K562 (cell line): ENCODE measurements at regions not wholly inside any gene's neighbourhood (a gene's known extent, or its start where the extent isn't known, plus 50 kb on each side); places are given as distances from the start of the nearest gene placed in this dataset.

Experiments
- ATAC-seq: fragments of 200-7000 bp; cut with Tn5 transposase; 3 replicates; pipeline ENCODE4 v1.9.1; 2020; ENCODE audit warnings: moderate library complexity
- BruUV-seq: library from RNA; stranded (reverse); fragments of 400-500 nt; replicated peaks from 2 replicates; lab custom pipeline; 2021; lab: Mats Ljungman, UMichigan
- CTCF ChIA-PET: fragments of 300-600 bp; formaldehyde crosslinking; extraction: SDS; loops from one replicate; lab custom pipeline; 2021; ENCODE audit warnings: low intra/inter-chr PET ratio; lab: Yijun Ruan, JAX
- POLR2A ChIA-PET: fragments of 300-600, 350-650 bp; sonication (Branson Sonifier 250); formaldehyde crosslinking; extraction: SDS; loops from one replicate; lab custom pipeline; 2021; ENCODE audit warnings: antibody characterized with exemption, inconsistent platforms; lab: Yijun Ruan, JAX
- DNase-seq, 4 experiments: peaks; one replicate each; pipeline versions ENCODE4 v3.0.0 to v3.0.0-alpha.2; 2011 to 2018; ENCODE audit warnings: low spot score in 3 of 4, mixed read lengths in 3 of 4; ENCODE audit errors: extremely low read depth in 1 of 4
- FAIRE-seq: peaks from 2 replicates; lab custom pipeline; 2011; peaks lifted over from hg19 to GRCh38; lab: Jason Lieb, UNC
- H2AFZ ChIP-seq: 2 replicates; pipeline ENCODE4 v1.6.0; 2011; ENCODE audit warnings: low read depth, low read length, control low read depth, inconsistent platforms
- H3K27ac ChIP-seq: fragments of 200-600 bp; 3 replicates; pipeline ENCODE4 v1.8.0; 2011; ENCODE audit warnings: low read depth, mild to moderate bottlenecking, control low read depth, inconsistent platforms, low read length, moderate library complexity, mixed read lengths; ENCODE audit errors: extremely low read depth
- H3K27me3 ChIP-seq, 2 experiments: fragments of 300-600 bp in 1 of 2; 2 replicates in 1 of 2; 3 replicates in 1 of 2; pipeline versions ENCODE4 v1.6.0 to v1.8.0; 2011; ENCODE audit warnings: inconsistent platforms in 2 of 2, low read length in 2 of 2, mild to moderate bottlenecking in 1 of 2, mixed read lengths in 1 of 2, moderate library complexity in 1 of 2; ENCODE audit not compliant: control insufficient read depth in 2 of 2, insufficient read depth in 2 of 2
- H3K36me3 ChIP-seq: fragments of 300-600 bp; 3 replicates; pipeline ENCODE4 v1.8.0; 2011; ENCODE audit warnings: mild to moderate bottlenecking, low read length, inconsistent platforms; ENCODE audit not compliant: control insufficient read depth, insufficient read depth
- H3K4me1 ChIP-seq, 2 experiments: fragments of 200-600 bp in 1 of 2; replicated peaks in 1 of 2; 2 replicates in 1 of 2; 3 replicates in 1 of 2; pipeline versions ENCODE4 v1.5.1 to v1.8.0; 2011; ENCODE audit warnings: inconsistent platforms in 2 of 2, low read length in 2 of 2, mild to moderate bottlenecking in 1 of 2, mixed read lengths in 1 of 2, moderate library complexity in 1 of 2; ENCODE audit not compliant: control insufficient read depth in 2 of 2, insufficient read depth in 2 of 2
- H3K4me2 ChIP-seq: 2 replicates; pipeline ENCODE4 v1.6.1; 2011; ENCODE audit warnings: low read length, control low read depth, inconsistent platforms, mixed read lengths; ENCODE audit not compliant: insufficient read depth
- H3K4me3 ChIP-seq: fragments of 200-600 bp; sonication (generic), shearing (Covaris generic); 2 replicates; pipeline ENCODE4 v1.5.1; 2016; ENCODE audit warnings: control low read depth, inconsistent platforms
- H3K79me2 ChIP-seq: fragments of 200-600 bp; 3 replicates; pipeline ENCODE4 v1.8.0; 2011; ENCODE audit warnings: low read length, inconsistent platforms; ENCODE audit not compliant: control insufficient read depth, insufficient read depth
- H3K9ac ChIP-seq, 2 experiments: 2 replicates each; pipeline versions ENCODE4 v1.6.0 to v1.6.1; 2011; ENCODE audit warnings: low read depth in 2 of 2, low read length in 2 of 2, control low read depth in 1 of 2, inconsistent platforms in 1 of 2, mild to moderate bottlenecking in 1 of 2, mixed read lengths in 1 of 2; ENCODE audit not compliant: insufficient read depth in 1 of 2
- H3K9me1 ChIP-seq: one replicate; pipeline ENCODE4 v1.6.0; 2011; ENCODE audit warnings: inconsistent platforms, mild to moderate bottlenecking, low read length, moderate library complexity; ENCODE audit not compliant: control insufficient read depth, insufficient read depth
- H3K9me3 ChIP-seq: replicated peaks from 2 replicates; pipeline ENCODE4 v1.5.1; 2011; ENCODE audit warnings: low read depth, low read length, inconsistent platforms; ENCODE audit not compliant: control insufficient read depth, insufficient read depth
- H4K20me1 ChIP-seq: replicated peaks from 2 replicates; pipeline ENCODE4 v1.6.1; 2011; ENCODE audit warnings: low read length, inconsistent platforms, mixed read lengths; ENCODE audit not compliant: control insufficient read depth, insufficient read depth
- ARID1B ChIP-seq: fragments of 450-650 bp; IDR thresholded peaks from 2 replicates; pipeline ENCODE4 v1.6.1; 2016; ENCODE audit warnings: antibody characterized with exemption, mild to moderate bottlenecking, inconsistent platforms
- CTBP1 ChIP-seq: fragments of 450-650 bp; IDR thresholded peaks from 2 replicates; pipeline ENCODE4 v1.6.1; 2016; ENCODE audit warnings: borderline replicate concordance
- DIDO1 ChIP-seq: fragments of 450-650 bp; IDR thresholded peaks from 2 replicates; pipeline ENCODE4 v1.6.1; 2016; ENCODE audit warnings: low read depth, missing biosample characterization, missing genetic modification characterization
- EHMT2 ChIP-seq: fragments of 450-650 bp; IDR thresholded peaks from 2 replicates; pipeline ENCODE4 v1.6.1; 2018; ENCODE audit warnings: antibody characterized with exemption
- EP300 ChIP-seq: IDR thresholded peaks from 2 replicates; pipeline ENCODE4 v1.6.1; 2012; ENCODE audit warnings: low read length, improper control_type of control experiment
- ESRRB ChIP-seq: fragments of 250-450 bp; sonication (Bioruptor Pico); IDR thresholded peaks from 2 replicates; pipeline ENCODE4 v1.5.0; 2020; ENCODE audit warnings: mild to moderate bottlenecking, moderate library complexity, borderline replicate concordance
- FOSL1 ChIP-seq: fragments of 200-800 bp; sonication (Bioruptor generic); conservative IDR thresholded peaks from 2 replicates; pipeline ENCODE4 v1.6.1; 2016; ENCODE audit warnings: missing genetic modification characterization, missing compliant biosample characterization
- ID3 ChIP-seq, 2 experiments: fragments of 250-450 bp in 1 of 2; fragments of 450-650 bp in 1 of 2; sonication (Bioruptor Pico) in 1 of 2; IDR thresholded peaks; 2 replicates each; pipeline versions ENCODE4 v1.6.1 to v1.8.0; 2016 to 2021; ENCODE audit warnings: mild to moderate bottlenecking in 2 of 2, moderate library complexity in 2 of 2, missing compliant biosample characterization in 1 of 2, missing genetic modification characterization in 1 of 2
- LARP7 ChIP-seq: fragments of 450-650 bp; IDR thresholded peaks from 2 replicates; pipeline ENCODE4 v1.6.1; 2016
- MCM3 ChIP-seq: fragments of 450-650 bp; IDR thresholded peaks from 2 replicates; pipeline ENCODE4 v1.6.1; 2016
- MTA3 ChIP-seq: fragments of 450-650 bp; formaldehyde crosslinking; IDR thresholded peaks from 2 replicates; pipeline ENCODE4 v1.6.1; 2017; ENCODE audit warnings: mild to moderate bottlenecking, borderline replicate concordance
- NFRKB ChIP-seq: fragments of 450-650 bp; IDR thresholded peaks from 2 replicates; pipeline ENCODE4 v1.6.1; 2016; ENCODE audit warnings: low read depth
- NRF1 ChIP-seq, 2 experiments: fragments of 450-650 bp; IDR thresholded peaks in 1 of 2; conservative IDR thresholded peaks in 1 of 2; 2 replicates each; pipeline ENCODE4 v1.6.1; 2014; ENCODE audit warnings: mild to moderate bottlenecking in 2 of 2
- NUFIP1 ChIP-seq: fragments of 450-650 bp; IDR thresholded peaks from 2 replicates; pipeline ENCODE4 v1.6.1; 2018; ENCODE audit not compliant: partially characterized antibody
- SAFB2 ChIP-seq: fragments of 200-400 bp; formaldehyde crosslinking; IDR thresholded peaks from 2 replicates; pipeline ENCODE4 v1.6.1; 2018; ENCODE audit warnings: borderline replicate concordance, low read length, low read depth, moderate library complexity; ENCODE audit not compliant: severe bottlenecking
- SMARCA4 ChIP-seq: fragments of 450-650 bp; IDR thresholded peaks from 2 replicates; pipeline ENCODE4 v1.6.1; 2016
- TCF7 ChIP-seq: sonication (generic); IDR thresholded peaks from 2 replicates; pipeline ENCODE4 v1.6.1; 2016; ENCODE audit warnings: antibody characterized with exemption, borderline replicate concordance
- USF1 ChIP-seq: sonication (generic); formaldehyde crosslinking; IDR thresholded peaks from 2 replicates; pipeline ENCODE4 v1.9.0; 2022; ENCODE audit warnings: mild to moderate bottlenecking, missing genetic modification reagents
- ZNF316 ChIP-seq: fragments of 450-650 bp; IDR thresholded peaks from 2 replicates; pipeline ENCODE4 v1.6.1; 2016
- ZNF695 ChIP-seq: fragments of 450-650 bp; formaldehyde crosslinking; IDR thresholded peaks from 2 replicates; pipeline ENCODE4 v1.4.0; 2020; ENCODE audit warnings: mild to moderate bottlenecking, moderate library complexity
- ZSCAN32 ChIP-seq: fragments of 450-650 bp; formaldehyde crosslinking; IDR thresholded peaks from 2 replicates; pipeline ENCODE4 v1.4.0; 2020; ENCODE audit warnings: mild to moderate bottlenecking, moderate library complexity
- WGBS: fragments of 100-300 bp; shearing (Covaris generic); methylation state at CpG from one replicate; pipeline ENCODE4 v1.1.6; 2016; ENCODE audit warnings: low coverage, mixed read lengths; ENCODE audit not compliant: insufficient coverage; ENCODE audit errors: missing lambda C conversion rate; 5-methylcytosine and 5-hydroxymethylcytosine counted together
- in situ Hi-C: fragments of 300-500 bp; cut with MboI; formaldehyde crosslinking; loops from 4 replicates; pipeline ENCODE4 v1.15.0; 2018; ENCODE audit warnings: inconsistent platforms, mixed read lengths
- intact Hi-C: fragments of 100-400 bp; cut with micrococcal nuclease; formaldehyde crosslinking; loops from 2 replicates; pipeline ENCODE4 v1.14.2; 2022
- TF ChIP-seq, protein P1 (sequence below): sonication (generic); formaldehyde crosslinking; IDR thresholded peaks from 2 replicates; pipeline ENCODE4 v1.8.1; 2023; ENCODE audit warnings: mild to moderate bottlenecking, missing genetic modification reagents, moderate library complexity

DNA sequence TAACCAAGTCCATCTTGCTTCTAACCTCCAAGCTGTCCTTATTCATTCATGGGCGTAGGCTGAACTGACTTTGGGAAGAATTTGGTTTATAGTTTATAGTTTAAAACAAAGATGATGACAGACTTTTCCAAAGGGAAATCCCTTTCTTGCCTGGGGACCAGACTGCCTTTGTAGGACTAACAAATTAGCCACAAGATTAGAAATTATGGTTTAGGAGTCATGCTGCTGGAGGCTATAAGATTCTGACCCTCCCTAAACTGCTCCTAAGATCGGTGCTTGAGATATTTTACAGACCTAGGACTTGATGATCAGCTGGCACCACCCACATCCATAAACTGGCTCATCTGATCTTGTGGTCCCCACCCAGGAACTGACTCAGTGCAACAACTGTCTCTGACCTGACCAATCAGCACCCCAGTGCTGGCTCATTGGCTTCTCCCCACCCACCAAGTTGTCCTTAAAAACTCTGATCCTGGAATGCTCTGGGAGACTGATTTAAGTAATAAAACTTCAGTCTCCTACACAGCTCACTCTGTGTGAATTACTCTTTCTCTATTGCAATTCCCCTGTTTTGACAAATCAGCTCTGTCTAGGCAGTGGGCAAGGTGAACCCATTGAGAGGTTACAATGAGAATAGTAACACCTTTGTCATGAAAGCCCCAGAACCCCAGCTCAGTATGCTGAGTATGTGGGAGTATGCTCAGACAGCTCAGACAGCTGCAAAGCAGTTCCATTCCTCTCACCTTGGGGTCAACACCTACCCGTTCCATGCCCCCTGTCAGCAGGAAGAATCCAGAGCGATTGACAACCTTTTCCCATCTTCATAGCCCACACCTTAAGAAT, 51.6 kb upstream of the C15orf39 start:
- peak overlapping the region; percentile 72 for H2AFZ ChIP-seq
- peak; percentile 60 for ATAC-seq
- H3K9ac ChIP-seq: no peak overlapping the region
- H3K27me3 ChIP-seq: no peaks in the 10 kb centered on the region
- ChIA-PET CTCF (no interaction called here), POLR2A (interaction anchor here (0.8 to 1.3 kb wide), 2 partner anchors 10 to 84 kb away, joined by 3 read pairs; no protein-coding TSS in a partner anchor)
- no TSS peak for BruUV-seq
- intact Hi-C loops: no loop called here
- H3K36me3 ChIP-seq: no peaks in the 10 kb centered on the region
- 32% methylated on average over 4 of the region's 4 CpGs for WGBS
- peak; percentile 84 for FAIRE-seq
- 0 out of 3 replicates have a peak overlapping the region, but pooled peaks have one; percentile 33 for H3K27ac ChIP-seq
- peaks cover 4% of the 10 kb centered on the region; the same call in 1 of the 2 replicates for H3K9me3 ChIP-seq
- no peak overlapping the region for H3K4me2 ChIP-seq
- no peaks in the 10 kb centered on the region for H4K20me1 ChIP-seq
- no peak overlapping the region for H3K4me3 ChIP-seq
- in situ Hi-C loops: no loop called here
- H3K4me1 ChIP-seq: peaks cover 8 to 38% of the 10 kb centered on the region in 2 experiments
- peak in 3 of 4 experiments; percentile 33 to 70 (median 39) for DNase-seq
- no peaks in the 10 kb centered on the region for H3K79me2 ChIP-seq
- H3K9me1 ChIP-seq: no peaks in the 10 kb centered on the region
- no peak for TF ChIP-seq EHMT2
- TF ChIP-seq ID3 (CRISPR knock-in tag; IDR thresholded peaks at IDR 0.05): no peak
- 0 out of 2 replicates have a peak, but pooled peaks have one; percentile 23 for TF ChIP-seq ID3 (tag; IDR thresholded peaks at IDR 0.05)
- no peak for TF ChIP-seq ZNF316
- TF ChIP-seq EP300: peak; percentile 46; the same call in 1 of the 2 replicates
- TF ChIP-seq ESRRB: no peak
- TF ChIP-seq MTA3: no peak
- TF ChIP-seq NRF1 (conservative IDR thresholded peaks at IDR 0.05 in 1 of 2, IDR thresholded peaks at IDR 0.05 in 1 of 2): 0 out of 4 replicates have a peak, but pooled peaks of 1 of the 2 experiments have one; percentile 16
- no peak for TF ChIP-seq NUFIP1
- TF ChIP-seq TCF7: no peak
- TF ChIP-seq LARP7: no peak
- no peak for TF ChIP-seq SAFB2
- no peak for TF ChIP-seq ZNF695 (CRISPR knock-in tag)
- TF ChIP-seq CTBP1: 0 out of 2 replicates have a peak, but pooled peaks have one; percentile 36
- peak; percentile 44 for TF ChIP-seq ARID1B
- TF ChIP-seq SMARCA4: 0 out of 2 replicates have a peak, but pooled peaks have one; percentile 20
- no peak for TF ChIP-seq DIDO1 (tag)
- TF ChIP-seq, protein P1, sequence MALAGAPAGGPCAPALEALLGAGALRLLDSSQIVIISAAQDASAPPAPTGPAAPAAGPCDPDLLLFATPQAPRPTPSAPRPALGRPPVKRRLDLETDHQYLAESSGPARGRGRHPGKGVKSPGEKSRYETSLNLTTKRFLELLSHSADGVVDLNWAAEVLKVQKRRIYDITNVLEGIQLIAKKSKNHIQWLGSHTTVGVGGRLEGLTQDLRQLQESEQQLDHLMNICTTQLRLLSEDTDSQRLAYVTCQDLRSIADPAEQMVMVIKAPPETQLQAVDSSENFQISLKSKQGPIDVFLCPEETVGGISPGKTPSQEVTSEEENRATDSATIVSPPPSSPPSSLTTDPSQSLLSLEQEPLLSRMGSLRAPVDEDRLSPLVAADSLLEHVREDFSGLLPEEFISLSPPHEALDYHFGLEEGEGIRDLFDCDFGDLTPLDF (CRISPR knock-in tag): no peak
- TF ChIP-seq FOSL1 (tag): peak; percentile 87
- no peak for TF ChIP-seq ZSCAN32 (CRISPR knock-in tag)
- no peak for TF ChIP-seq MCM3
- TF ChIP-seq USF1 (CRISPR knock-in tag): no peak
- TF ChIP-seq NFRKB: no peak
